MM.1S (cell line): ENCODE measurements at regions not wholly inside any gene's neighbourhood (a gene's known extent, or its start where the extent isn't known, plus 50 kb on each side); places are given as distances from the start of the nearest gene placed in this dataset.

Experiments
- DNase-seq: peaks from one replicate; pipeline ENCODE4 v3.0.0-alpha.2; 2015
- H2AFZ ChIP-seq: fragments of 300-600 bp; sonication (generic); 2 replicates; pipeline ENCODE4 v1.6.0; 2016; ENCODE audit warnings: antibody characterized with exemption, low read length
- H3F3A ChIP-seq: fragments of 300-600 bp; sonication (generic); 2 replicates; pipeline ENCODE4 v1.6.1; 2016; ENCODE audit warnings: mild to moderate bottlenecking, antibody characterized with exemption, low read length, moderate library complexity, mixed read lengths; ENCODE audit not compliant: insufficient read depth
- H3K27ac ChIP-seq: fragments of 300-600 bp; sonication (generic); 2 replicates; pipeline ENCODE4 v1.5.1; 2016; ENCODE audit warnings: mild to moderate bottlenecking, low read length
- H3K27me3 ChIP-seq: fragments of 300-600 bp; sonication (generic); replicated peaks from 2 replicates; pipeline ENCODE4 v1.6.0; 2016; ENCODE audit warnings: low read length; ENCODE audit not compliant: insufficient read depth
- H3K36me3 ChIP-seq: fragments of 300-600 bp; sonication (generic); replicated peaks from 2 replicates; pipeline ENCODE4 v1.6.1; 2016; ENCODE audit warnings: mild to moderate bottlenecking, low read length, mixed read lengths; ENCODE audit not compliant: insufficient read depth
- H3K4me1 ChIP-seq: fragments of 300-600 bp; sonication (generic); 2 replicates; pipeline ENCODE4 v1.6.1; 2016; ENCODE audit warnings: low read length, mixed read lengths
- H3K4me2 ChIP-seq: fragments of 300-600 bp; sonication (generic); 2 replicates; pipeline ENCODE4 v1.6.0; 2016; ENCODE audit warnings: low read depth, low read length
- H3K4me3 ChIP-seq: fragments of 300-600 bp; sonication (generic); 2 replicates; pipeline ENCODE4 v1.5.1; 2016; ENCODE audit warnings: low read length, mixed read lengths
- H3K79me2 ChIP-seq: fragments of 300-600 bp; sonication (generic); 2 replicates; pipeline ENCODE4 v1.6.1; 2016; ENCODE audit warnings: mixed run types, low read length, mixed read lengths
- H3K9ac ChIP-seq: fragments of 300-600 bp; sonication (generic); 2 replicates; pipeline ENCODE4 v1.6.1; 2016; ENCODE audit warnings: low read length, mixed read lengths
- H3K9me2 ChIP-seq: fragments of 300-600 bp; sonication (generic); replicated peaks from 2 replicates; pipeline ENCODE4 v1.6.1; 2016; ENCODE audit warnings: mild to moderate bottlenecking, low read length, mixed read lengths; ENCODE audit not compliant: insufficient read depth
- H3K9me3 ChIP-seq: fragments of 300-600 bp; sonication (generic); replicated peaks from 2 replicates; pipeline ENCODE4 v1.6.1; 2016; ENCODE audit warnings: mild to moderate bottlenecking, low read length, mixed read lengths; ENCODE audit not compliant: insufficient read depth
- H4K20me1 ChIP-seq: fragments of 300-600 bp; sonication (generic); 2 replicates; pipeline ENCODE4 v1.6.1; 2016; ENCODE audit warnings: mild to moderate bottlenecking, low read length, moderate library complexity, mixed read lengths; ENCODE audit not compliant: insufficient read depth
- EZH2 ChIP-seq: fragments of 300-600 bp; sonication (generic); optimal IDR thresholded peaks from 2 replicates; pipeline ENCODE3; 2017; ENCODE audit warnings: low read depth, mild to moderate bottlenecking, antibody characterized with exemption, low read length, mixed read lengths
- EZH2phosphoT487 ChIP-seq: fragments of 300-600 bp; sonication (generic); IDR thresholded peaks from 2 replicates; pipeline ENCODE4 v1.6.1; 2018; ENCODE audit warnings: antibody characterized with exemption, low read length
- TF ChIP-seq, protein P1 (sequence below): fragments of 300-600 bp; sonication (generic); IDR thresholded peaks from 2 replicates; pipeline ENCODE4 v1.5.1; 2016; ENCODE audit warnings: antibody characterized with exemption, low read length, mixed read lengths

DNA sequence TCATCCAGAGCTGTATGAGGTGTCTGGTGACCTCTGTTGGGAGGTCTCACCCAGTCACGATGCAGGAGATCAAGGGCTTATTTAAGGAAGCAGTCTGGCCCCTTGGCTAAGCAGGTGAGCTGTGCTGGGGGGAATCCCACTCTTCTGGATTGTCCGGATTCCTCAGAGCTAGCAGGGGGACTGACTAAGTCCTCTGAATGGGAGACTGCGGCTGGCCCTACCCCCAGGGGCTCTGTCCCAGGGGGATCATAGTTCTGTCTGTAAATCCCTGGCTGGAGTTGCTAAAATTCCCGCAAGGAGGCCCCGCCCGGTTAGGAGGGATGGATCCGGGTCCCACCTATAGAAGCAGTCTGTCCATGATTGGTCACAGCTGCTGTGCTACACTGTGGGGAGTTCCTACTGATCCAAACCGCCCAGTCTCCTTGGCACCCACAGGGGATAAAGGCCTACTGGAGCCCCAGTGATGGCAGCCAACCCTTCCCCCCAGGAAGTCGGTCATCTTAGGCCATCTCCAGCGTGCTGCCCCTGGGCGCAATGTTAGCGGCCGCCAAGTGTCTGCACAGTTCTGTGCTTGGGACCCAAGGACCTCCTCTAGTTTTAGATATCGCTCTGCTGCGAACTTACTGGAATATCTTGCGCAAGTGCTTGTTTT lies 118.2 kb upstream of the KLF8 start:
- Histone ChIP-seq H3K9me2 (no peaks in the 10 kb centered on the region), H3K79me2 (no peaks in the 10 kb centered on the region), H3K4me1 (no peaks in the 10 kb centered on the region), H3K27ac (no peak overlapping the region), H3K9ac (no peak overlapping the region), H3K4me2 (no peak overlapping the region), H3K4me3 (no peak overlapping the region), H3K9me3 (no peaks in the 10 kb centered on the region), H2AFZ (no peak overlapping the region), H3K36me3 (no peaks in the 10 kb centered on the region), H4K20me1 (no peaks in the 10 kb centered on the region), H3K27me3 (no peaks in the 10 kb centered on the region), H3F3A (no peaks in the 10 kb centered on the region)
- TF ChIP-seq, protein P1, sequence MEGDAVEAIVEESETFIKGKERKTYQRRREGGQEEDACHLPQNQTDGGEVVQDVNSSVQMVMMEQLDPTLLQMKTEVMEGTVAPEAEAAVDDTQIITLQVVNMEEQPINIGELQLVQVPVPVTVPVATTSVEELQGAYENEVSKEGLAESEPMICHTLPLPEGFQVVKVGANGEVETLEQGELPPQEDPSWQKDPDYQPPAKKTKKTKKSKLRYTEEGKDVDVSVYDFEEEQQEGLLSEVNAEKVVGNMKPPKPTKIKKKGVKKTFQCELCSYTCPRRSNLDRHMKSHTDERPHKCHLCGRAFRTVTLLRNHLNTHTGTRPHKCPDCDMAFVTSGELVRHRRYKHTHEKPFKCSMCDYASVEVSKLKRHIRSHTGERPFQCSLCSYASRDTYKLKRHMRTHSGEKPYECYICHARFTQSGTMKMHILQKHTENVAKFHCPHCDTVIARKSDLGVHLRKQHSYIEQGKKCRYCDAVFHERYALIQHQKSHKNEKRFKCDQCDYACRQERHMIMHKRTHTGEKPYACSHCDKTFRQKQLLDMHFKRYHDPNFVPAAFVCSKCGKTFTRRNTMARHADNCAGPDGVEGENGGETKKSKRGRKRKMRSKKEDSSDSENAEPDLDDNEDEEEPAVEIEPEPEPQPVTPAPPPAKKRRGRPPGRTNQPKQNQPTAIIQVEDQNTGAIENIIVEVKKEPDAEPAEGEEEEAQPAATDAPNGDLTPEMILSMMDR: no peak
- TF ChIP-seq EZH2 (no peak), EZH2phosphoT487 (no peak)
- DNase-seq: no peak

- H3F3A ChIP-seq: no peaks in the 10 kb centered on the region
- no peak for TF ChIP-seq EZH2
- TF ChIP-seq, protein P1: no peak
- TF ChIP-seq EZH2phosphoT487: no peak
- no peak overlapping the region for H3K4me3 ChIP-seq
- no peaks in the 10 kb centered on the region for H3K79me2 ChIP-seq
- no peaks in the 10 kb centered on the region for H3K4me1 ChIP-seq
- H2AFZ ChIP-seq: no peak overlapping the region
- no peaks in the 10 kb centered on the region for H3K9me3 ChIP-seq
- no peak overlapping the region for H3K4me2 ChIP-seq
- H4K20me1 ChIP-seq: no peaks in the 10 kb centered on the region
- no peaks in the 10 kb centered on the region for H3K36me3 ChIP-seq
- H3K9me2 ChIP-seq: no peaks in the 10 kb centered on the region
- no peak overlapping the region for H3K27ac ChIP-seq
- DNase-seq: no peak
- no peaks in the 10 kb centered on the region for H3K27me3 ChIP-seq
- no peak overlapping the region for H3K9ac ChIP-seq
Observed at GRCh38 chrX:56114437-56114787, 117.7 kb upstream of the KLF8 start.

DNA sequence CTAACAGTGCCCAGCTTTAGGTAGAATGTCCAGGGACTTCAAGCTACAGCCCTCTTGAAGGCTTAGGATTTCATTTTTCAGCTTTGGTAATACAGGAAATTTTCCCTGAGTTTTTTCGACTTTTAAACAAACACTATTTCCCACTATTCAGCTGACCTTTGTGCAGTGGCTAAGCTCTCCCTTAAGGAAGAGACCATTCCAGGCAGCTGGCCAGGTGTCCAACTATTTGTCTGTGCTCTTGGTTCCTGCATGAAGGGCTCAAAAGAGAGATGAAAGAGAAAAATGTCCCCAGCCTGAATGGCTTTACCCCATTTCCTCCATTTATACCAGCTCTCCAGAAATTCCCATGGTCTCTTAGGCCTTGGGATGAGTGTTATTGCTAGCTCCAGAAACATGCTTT lies 111.9 kb upstream of the KLF8 start:
- Histone ChIP-seq H3F3A (no peaks in the 10 kb centered on the region), H3K4me2 (no peak overlapping the region), H3K9me2 (no peaks in the 10 kb centered on the region), H2AFZ (no peak overlapping the region), H3K9me3 (no peaks in the 10 kb centered on the region), H4K20me1 (no peaks in the 10 kb centered on the region), H3K27ac (no peak overlapping the region), H3K27me3 (no peaks in the 10 kb centered on the region), H3K79me2 (no peaks in the 10 kb centered on the region), H3K9ac (no peak overlapping the region), H3K36me3 (no peaks in the 10 kb centered on the region), H3K4me1 (no peaks in the 10 kb centered on the region), H3K4me3 (no peak overlapping the region)
- TF ChIP-seq, protein P1: no peak
- TF ChIP-seq EZH2 (no peak), EZH2phosphoT487 (no peak)
- no peak for DNase-seq
